RKO (cell line): ENCODE measurements at regions not wholly inside any gene's neighbourhood (a gene's known extent, or its start where the extent isn't known, plus 50 kb on each side); places are given as distances from the start of the nearest gene placed in this dataset.
"Not testable (repeated sequence)": the region's sequence is repeated elsewhere in the genome, so short reads cannot be mapped to it uniquely, and the experiment has no call there.

Source experiments
- DNase-seq: peaks from one replicate; pipeline ENCODE4 v3.0.0-alpha.2; 2016; ENCODE audit warnings: low spot score

DNA sequence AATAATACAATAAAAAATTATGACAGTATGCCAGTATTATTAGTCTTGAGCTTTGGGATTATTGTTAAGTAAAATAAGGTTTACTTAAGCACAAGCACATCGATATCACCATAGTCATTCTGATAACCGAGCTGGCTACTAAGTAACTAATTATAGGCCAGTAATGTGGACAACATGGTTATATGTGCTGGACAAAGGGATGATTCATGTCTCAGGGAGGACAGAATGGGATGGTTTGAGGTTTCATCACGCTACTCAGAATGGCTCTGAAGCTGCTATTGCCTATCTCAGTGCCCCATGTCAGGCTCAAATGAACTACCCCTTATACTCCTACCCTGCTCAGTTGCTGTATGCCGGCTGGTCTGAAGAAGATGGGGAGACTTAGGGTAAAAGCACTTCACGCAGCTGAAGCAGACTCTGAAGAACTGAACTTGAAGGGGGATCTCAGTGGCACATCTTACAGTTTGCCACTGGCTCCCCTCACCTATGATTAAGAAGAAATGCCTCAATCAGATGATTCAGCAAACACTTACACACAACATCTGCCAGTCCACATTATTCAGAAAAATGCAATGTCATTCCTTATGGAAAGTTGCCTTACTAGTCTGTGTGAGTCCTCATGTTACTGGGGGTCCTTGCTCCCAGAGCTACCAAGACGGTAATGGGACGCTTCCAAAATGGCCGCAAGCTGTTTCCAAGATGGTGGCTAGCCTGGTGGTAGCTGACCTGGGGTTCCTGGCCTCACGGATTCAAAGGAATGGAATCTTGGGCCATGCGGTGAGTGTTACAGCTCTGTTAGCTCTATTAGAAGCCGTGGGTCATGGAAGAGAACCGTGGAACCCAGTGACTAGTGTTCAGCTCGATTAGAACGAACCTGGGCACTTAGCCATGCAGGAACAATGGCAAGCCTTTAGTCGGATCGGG lies 1098.6 kb downstream of the TAF11L14 start:
- DNase-seq = no peak

DNA sequence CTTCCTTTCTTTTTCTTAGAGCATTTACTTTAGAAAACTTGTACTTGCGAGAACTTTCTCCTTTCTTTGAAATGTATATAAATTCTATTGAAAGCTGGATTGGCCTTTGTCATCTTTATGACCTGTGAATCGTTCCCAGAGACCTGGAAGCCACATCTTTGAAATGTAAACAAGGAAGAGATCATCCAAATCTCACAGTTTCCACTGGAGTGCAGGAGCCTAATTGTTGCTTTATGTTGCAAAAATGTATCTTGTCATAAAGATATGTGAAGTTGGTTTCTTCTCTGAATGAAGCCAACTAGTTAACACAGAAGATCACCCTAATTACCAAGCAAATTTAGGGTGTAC lies 1101.8 kb downstream of the TAF11L14 start:
- DNase-seq = no peak

DNA sequence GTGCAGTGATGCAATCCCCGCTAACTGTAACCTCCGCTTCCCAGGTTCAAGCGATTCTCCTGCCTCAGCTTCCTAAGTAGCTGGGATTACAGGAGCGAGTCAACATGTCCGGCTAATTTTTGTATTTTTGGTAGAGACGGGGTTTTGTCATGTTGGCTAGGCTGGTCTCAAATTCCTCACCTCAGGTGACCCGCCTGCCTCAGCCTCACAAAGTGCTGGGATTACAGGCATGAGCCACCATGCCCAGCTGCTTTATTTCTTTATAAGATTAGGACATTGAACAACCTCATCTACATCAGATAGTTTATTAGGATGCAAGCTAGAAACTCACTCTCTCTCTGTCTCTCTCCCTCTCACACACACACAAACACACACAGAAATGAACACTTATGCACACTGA lies 1102.5 kb downstream of the TAF11L14 start:
- not testable (repeated sequence) for DNase-seq

DNA sequence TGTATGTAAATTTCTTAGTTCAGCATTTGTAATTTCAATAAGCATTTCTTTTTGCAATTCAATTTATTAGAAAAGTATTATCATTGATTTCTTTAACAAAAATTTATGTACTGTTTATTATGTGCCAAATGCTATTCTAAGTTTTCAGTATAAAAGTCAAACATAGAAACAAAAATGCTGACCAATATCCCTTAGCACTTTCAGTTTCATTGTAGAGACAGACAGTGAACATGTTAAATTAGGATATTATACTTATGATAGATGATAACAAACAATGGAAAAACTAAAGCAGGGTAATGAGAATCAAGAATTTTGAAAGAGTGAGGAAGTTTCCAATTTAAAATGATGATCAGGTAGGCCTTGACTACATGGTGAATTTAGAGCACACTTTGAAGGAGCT lies 1106.0 kb downstream of the TAF11L14 start:
- no peak for DNase-seq

DNA sequence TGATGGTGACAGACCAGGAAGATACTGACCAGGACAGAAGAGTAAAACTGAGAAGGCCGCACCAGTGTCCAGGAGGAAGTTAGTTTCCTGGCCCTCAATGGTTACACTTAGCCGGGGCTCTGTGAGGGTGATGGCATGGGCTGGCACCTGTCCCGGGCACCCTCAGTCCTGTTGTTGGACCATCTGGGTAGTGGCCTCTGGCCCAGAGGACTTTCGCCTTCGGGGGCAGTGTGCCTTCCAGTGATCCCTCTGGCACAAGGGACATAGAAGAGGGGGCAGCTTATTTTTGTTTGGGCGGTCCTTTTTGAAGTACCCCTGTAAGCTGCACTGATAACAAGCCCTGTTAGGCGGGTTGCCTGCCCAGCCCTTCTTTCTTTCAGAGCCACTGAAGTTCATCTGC lies 1108.6 kb downstream of the TAF11L14 start:
- no peak for DNase-seq

DNA sequence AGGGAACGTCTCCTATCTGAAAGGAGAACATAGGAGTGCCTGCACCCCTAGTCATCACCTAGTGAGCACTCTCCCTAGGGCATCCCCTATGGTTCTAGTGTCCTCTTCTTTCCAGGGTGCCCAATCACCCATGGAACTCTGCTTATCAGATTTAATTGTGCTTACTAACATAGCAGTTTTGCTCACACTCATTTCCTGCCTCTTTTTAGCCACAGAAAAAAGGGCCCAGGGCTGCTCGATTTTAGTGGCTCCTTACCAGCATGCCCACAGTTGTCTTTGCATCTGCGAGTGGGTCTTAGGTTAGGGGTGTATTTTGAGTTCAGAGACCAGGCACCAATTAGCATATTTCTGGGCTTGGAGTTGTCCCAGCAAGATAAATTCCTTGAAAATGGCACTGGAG lies 1110.2 kb downstream of the TAF11L14 start:
- no peak for DNase-seq

DNA sequence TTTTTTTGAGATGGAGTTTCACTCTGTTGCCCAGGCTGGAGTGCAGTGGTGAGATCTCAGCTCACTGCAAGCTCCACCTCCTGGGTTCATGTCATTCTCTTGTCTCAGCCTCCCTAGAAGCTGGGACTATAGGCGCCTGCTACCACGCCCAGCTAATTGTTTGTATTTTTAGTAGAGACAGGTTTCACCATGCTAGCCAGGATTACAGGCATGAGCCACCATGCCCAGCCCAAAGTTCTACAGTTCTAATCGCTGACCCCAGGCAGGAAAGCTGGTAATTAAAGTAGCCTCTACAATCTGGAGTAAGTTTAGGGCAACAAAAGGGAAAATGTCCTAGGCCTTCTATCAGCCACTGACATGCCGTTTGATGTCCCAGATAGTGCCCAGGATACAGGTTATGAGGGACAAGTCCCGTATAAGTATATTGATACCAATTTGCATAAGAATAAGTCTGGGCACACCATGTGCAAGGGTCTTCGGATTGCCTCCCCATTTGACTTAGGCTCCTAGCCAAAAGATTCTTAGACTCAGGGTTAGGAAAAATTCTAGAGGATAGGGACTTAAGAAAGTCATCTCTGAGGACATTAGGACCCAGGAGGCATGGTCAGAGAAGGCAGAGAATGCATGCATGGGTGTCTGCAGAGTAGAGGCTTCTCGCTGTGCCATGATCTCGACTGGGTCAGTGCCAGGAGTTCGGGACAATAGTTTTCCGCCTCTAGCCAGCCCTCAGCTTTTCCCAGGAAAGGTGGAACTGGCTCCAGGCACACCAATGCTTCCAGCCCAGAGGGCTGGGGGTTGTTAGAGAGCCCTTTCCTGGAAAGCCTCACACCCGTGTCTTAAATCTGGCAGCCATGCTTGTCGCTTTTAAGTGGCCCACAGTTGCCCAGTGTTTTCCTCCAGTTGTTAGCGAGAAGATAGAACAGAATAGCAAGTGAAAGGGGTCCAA lies 1111.1 kb downstream of the TAF11L14 start:
- peak; percentile 66 for DNase-seq

DNA sequence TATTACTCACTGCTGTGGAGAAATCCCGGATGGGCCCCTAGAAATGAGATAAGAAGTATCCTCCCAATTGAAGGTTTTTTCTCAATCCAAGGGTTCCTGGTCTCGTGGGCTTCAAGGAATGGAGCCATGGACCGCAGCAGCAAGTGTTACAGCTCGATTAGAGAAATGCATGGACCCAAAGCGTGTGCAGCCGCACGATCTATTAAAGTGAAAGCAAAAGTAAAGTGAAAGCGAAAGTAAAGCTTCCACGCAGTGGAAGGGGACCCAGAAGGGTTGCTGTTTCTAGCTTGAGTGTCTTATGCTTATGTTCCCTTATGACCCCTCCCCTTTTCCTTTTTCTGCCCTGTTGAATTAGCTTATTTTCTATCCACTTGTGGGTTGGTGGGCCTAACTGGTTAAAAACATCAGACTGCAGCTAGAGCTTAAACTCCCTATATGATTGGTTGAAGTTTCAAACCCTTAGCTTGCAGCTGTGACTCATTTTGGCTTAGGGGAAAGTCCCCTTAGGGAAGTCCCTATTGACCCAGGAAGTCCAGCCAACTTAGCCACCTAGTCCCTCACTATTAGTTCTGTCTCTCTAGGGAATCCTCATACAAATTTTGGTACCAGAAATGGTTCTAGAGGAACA lies 1111.8 kb downstream of the TAF11L14 start:
- DNase-seq = peak; percentile 82

DNA sequence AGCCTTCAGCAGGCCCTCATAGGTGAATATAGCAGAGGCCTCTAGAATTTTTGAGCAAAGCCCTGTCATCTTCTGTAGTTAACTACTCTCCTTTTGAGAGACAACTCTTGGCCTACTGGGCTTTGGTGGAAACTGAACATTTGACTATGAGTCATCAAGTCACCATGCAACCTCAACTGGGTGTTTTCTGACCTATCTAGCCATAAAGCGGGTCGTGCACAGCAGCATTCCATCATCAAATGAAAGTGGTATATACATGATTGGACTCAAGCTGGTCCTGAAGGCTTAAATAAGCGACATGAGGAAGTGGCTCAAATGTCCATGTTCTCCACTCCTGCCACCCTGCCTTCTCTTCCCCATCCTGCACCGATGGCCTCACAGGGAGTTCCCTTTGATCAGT lies 1115.5 kb downstream of the TAF11L14 start:
- DNase-seq = no peak

DNA sequence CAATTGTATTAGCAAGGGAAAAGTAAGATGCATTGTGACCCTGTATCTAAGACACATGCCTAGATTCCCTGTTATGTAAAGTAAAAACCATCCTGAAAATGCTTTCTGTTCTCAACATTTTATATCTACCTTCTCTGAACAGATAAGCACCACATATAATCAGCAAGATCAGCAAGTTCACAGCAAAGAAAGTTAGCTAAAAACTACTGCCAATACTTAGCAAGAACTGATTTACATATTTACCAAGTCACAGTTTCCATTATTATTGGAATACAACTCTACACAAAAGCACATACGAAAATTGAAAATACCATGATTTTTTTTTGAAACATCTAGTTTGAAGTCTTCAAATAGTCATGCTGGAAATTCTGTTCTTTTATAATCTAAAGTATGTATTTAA lies 1118.1 kb downstream of the TAF11L14 start:
- DNase-seq = no peak

DNA sequence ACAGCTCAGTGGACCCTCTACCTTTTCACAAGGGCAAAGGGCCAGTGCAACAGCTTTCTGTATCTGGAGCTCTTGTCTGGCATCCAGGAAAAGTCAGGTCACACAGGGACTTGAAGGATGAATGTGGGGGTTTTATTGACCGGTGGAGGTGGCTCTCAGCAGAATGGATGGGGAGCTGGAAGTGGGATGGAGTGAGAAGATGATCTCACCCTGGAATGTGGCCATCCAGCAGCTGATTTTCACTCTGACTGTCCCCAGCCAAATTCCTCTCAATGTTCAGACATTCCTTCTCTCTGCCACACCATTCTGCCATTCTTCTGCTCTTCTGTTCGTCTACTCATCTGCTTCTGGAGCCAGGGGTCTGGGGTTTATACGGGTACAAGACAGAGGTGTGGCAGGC lies 1119.9 kb downstream of the TAF11L14 start:
- no peak for DNase-seq

DNA sequence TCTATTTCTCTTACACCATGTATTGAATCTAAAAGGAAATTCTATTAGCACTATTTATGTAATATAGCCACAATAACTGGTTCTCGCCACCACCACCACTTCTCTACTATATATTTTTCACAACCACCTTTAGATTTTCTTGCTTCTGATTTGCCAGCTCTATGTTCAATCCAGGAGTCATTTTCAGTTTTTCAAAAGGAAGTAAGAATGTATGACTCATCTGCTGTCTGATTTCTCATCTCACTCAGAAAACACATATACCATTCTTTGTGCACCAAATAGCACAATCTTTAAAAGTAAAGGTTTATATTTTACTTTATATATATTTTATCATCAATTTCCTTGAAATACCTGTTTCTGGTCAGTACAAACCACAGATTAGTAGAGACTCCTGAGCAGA lies 1127.5 kb downstream of the TAF11L14 start:
- DNase-seq = peak; percentile 64

DNA sequence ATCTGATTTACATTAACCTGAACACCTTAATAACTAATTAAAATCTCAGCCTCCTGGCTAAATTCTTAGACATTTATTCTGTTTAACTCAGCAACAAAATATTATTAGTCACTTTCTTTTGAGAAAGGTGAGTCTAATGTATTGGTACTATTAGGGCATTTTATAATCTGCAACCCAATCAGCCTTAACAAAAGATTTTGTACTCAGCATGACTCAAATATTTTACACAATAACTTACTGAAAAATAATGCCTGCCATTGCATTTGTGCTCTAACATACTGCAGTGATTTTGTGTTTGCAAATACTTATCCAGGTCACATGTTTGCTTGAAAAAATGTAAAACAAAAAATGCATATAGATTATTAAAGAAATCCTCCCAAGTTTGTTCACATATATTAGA lies 1129.9 kb downstream of the TAF11L14 start:
- no peak for DNase-seq

DNA sequence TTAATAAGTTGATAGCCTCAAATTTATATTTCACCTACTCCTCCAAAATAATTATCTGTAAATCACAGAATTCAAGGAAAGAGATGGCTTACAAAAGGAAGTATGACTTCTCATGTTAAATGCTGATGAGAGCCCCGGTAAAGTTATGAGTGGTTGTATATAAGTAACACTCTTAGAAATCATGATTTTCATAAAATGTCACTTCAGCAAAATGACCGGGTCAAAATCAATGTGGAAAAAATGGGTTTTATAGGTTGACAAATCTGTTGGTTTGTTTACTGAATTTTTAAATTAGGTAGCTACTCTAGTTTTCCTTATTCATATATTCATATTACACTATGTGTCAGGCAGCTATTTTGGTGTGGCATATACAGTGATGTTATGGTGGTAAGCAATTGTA lies 1131.0 kb downstream of the TAF11L14 start:
- DNase-seq = no peak

DNA sequence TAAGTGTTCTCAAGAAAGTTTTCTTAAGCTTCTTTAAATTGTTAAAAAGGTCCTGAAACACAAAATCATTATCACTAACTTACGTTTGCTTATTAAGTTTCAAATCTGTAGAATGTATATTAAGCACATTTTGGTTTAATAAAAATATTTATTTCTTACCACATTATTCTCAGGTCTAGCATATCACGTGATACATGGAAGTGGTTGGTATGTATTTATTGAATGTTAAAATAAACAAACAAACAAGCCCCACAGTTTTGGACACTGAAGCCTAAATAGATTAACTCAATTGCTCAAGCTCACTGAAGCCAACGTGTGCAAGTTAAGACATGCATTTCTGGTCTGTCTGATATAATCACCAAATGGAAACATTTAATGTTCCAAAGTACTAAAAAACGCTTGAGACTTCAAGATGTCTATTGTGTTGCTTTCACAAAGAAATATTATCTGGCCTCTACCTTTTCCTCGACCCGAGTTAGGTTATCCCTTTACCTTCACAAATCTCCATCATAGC lies 1136.9 kb downstream of the TAF11L14 start:
- no peak for DNase-seq

DNA sequence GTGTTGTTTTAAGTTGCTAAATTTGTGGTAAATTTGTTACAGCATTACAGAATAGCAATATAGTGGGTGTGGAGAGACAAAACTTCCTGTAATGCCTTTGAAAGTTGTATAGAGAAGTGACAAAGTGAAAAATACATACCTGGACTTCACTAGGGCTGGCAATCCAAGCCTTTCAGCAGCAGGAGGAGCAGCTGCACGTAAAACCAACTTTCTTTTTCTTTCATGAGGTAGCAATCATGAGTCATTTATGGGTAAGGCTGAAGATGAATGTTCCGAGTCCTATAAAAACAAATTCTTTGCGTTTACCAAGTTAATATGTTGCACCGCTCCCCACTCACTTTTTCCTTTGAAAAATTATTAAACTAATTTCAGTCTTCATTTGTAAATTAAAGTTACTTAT lies 1138.2 kb downstream of the TAF11L14 start:
- peak; percentile 78 for DNase-seq

DNA sequence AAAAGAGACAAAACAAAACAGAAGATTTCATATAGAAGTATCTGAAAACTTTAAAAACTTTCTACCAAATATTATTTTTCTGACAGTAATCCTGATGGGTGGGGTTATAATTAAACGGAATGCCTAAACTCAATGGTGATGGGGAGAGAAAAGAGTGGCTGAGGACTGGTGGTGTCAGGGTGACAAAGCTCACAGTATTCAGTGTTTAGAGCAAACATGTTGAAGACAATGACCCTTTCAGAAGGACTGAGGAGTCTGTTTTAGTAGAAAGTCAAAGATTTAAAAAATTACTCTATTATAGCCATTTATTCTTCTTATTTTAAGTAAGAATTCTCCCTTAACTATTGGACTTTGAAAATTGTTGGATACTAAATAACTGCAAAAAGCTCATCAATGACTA lies 1144.0 kb downstream of the TAF11L14 start:
- no peak for DNase-seq

DNA sequence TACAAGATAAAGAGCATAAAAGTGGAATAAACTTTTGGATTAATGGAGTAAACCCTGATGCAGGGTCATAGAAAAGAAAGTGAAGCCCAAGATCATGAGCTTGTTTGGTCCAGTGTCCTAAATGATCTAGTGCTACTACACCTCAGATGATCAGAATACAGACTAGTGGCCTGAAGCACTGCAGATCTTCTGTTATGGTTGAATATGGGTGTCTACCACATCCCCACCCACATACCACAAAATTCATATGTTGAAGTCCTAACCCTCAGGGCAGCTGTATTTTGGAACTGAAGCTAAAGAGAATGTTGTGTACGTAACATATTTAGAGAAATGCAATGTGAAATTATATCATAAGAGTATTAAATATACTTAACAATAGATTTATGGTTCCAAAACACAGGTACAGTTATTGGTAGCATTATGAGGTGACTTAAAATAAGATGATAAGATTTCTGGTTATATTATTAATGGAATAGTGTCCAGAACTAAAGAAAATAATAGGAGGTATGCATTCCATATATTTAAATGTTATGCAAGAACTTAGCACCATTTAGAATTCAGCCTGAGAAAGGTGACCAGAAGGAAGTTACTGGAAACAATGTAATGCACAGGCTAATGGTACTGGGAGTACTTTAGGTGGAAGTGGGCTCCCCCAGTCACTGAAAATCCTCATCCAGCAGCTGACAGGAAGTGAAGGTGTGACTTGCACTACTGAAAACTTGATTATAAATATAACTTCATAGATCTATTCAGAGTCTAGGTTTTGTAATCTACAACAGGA lies 1155.1 kb downstream of the TAF11L14 start:
- DNase-seq = no peak

DNA sequence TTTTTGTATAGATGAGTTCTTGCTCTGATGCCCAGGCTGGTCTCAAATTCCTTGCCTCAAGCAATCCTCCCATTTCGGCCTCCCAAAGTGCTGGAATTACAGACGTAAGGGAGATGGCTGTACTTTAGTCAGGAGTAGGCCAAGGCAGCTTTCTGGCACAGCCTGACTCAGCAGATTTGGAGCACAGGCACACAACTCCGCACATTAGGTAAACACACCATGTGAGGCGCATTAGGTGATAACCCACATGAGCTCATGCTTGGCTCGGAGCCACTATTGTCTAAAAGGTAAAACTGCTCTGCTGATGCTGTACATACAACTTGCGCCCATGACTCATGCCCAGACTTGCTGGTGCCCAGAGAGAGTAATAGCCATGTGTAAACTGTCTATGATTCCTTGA lies 1157.9 kb downstream of the TAF11L14 start:
- DNase-seq = no peak

DNA sequence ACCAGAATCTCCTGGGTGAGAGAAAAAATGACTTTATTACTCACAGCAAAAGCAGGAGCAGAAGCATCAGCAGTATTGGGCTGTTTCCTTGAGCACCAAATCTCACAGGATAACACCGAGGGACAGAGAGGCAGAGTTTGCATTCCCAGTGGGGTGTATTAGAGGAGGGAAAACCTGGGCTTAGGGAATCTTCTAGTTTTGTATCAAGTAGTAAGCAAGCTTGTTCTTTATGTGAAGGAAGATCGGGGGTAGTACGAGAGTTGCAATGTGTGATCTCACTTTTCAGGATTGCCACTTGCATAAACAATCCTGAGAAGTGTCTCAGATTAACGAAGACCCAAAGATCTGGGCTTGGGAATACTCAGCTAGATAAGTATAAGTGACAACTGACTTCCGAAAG lies 1163.0 kb downstream of the TAF11L14 start:
- no peak for DNase-seq

DNA sequence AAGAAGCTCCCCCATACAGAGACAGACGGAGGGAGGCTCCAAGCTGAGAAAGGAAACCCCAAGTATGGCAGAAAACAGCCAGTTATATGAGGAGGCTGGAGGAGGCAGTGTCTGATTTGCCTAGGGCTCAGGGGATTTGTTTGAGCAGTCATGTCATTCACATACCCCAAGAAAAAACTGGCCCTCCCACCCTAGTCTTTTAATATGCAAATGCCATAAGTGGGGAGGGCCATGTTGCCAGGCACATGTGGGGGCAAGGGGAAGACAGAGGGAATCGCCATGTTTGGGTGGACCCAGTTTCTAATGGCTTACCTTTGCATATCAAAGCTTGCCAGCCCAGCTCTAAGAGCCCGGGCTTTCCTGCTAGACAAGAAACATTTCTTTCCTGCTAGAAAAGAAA lies 1163.8 kb downstream of the TAF11L14 start:
- no peak for DNase-seq
